ENCODE measurements at regions not wholly inside any gene's neighbourhood (a gene's known extent, or its start where the extent isn't known, plus 50 kb on each side); places are given as distances from the start of the nearest gene placed in this dataset.

GRCh38 chr21:17911628-17912027 lies 92.5 kb upstream of the C21orf91 start:
- H3K27ac ChIP-seq: no peak overlapping the region
- no peaks in the 10 kb centered on the region for H3K27me3 ChIP-seq (ENCODE audit: insufficient read depth, low read depth, severe bottlenecking)
- H3K4me3 ChIP-seq (ENCODE audit: low read depth, low read length): no peak overlapping the region
- H3K36me3 ChIP-seq: no peaks in the 10 kb centered on the region
- DNase-seq: no peak
- H3K9me3 ChIP-seq (ENCODE audit: severe bottlenecking): peaks cover 2% of the 10 kb centered on the region
- TF ChIP-seq, protein P1, sequence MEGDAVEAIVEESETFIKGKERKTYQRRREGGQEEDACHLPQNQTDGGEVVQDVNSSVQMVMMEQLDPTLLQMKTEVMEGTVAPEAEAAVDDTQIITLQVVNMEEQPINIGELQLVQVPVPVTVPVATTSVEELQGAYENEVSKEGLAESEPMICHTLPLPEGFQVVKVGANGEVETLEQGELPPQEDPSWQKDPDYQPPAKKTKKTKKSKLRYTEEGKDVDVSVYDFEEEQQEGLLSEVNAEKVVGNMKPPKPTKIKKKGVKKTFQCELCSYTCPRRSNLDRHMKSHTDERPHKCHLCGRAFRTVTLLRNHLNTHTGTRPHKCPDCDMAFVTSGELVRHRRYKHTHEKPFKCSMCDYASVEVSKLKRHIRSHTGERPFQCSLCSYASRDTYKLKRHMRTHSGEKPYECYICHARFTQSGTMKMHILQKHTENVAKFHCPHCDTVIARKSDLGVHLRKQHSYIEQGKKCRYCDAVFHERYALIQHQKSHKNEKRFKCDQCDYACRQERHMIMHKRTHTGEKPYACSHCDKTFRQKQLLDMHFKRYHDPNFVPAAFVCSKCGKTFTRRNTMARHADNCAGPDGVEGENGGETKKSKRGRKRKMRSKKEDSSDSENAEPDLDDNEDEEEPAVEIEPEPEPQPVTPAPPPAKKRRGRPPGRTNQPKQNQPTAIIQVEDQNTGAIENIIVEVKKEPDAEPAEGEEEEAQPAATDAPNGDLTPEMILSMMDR (IDR thresholded peaks at IDR 0.05; ENCODE audit: low read depth, low read length): no peak

- TF ChIP-seq, protein P1 (IDR thresholded peaks at IDR 0.05; ENCODE audit: low read depth, low read length): no peak
- no peak overlapping the region for H3K27ac ChIP-seq
- DNase-seq: no peak
- no peaks in the 10 kb centered on the region for H3K27me3 ChIP-seq (ENCODE audit: insufficient read depth, low read depth, severe bottlenecking)
- no peaks in the 10 kb centered on the region for H3K9me3 ChIP-seq (ENCODE audit: severe bottlenecking)
- H3K4me3 ChIP-seq (ENCODE audit: low read depth, low read length): no peak overlapping the region
- no peaks in the 10 kb centered on the region for H3K36me3 ChIP-seq
Measured at GRCh38 chr21:17903929-17904639, 84.9 kb upstream of the C21orf91 start.

GRCh38 chr21:17903029-17903806 lies 84.1 kb upstream of the C21orf91 start:
- Histone ChIP-seq H3K36me3 (no peaks in the 10 kb centered on the region), H3K27me3 (ENCODE audit: insufficient read depth, low read depth, severe bottlenecking) (no peaks in the 10 kb centered on the region), H3K9me3 (ENCODE audit: severe bottlenecking) (no peaks in the 10 kb centered on the region), H3K4me3 (ENCODE audit: low read depth, low read length) (no peak overlapping the region), H3K27ac (no peak overlapping the region)
- TF ChIP-seq, protein P1 (IDR thresholded peaks at IDR 0.05; ENCODE audit: low read depth, low read length): no peak
- no peak for DNase-seq

DNA sequence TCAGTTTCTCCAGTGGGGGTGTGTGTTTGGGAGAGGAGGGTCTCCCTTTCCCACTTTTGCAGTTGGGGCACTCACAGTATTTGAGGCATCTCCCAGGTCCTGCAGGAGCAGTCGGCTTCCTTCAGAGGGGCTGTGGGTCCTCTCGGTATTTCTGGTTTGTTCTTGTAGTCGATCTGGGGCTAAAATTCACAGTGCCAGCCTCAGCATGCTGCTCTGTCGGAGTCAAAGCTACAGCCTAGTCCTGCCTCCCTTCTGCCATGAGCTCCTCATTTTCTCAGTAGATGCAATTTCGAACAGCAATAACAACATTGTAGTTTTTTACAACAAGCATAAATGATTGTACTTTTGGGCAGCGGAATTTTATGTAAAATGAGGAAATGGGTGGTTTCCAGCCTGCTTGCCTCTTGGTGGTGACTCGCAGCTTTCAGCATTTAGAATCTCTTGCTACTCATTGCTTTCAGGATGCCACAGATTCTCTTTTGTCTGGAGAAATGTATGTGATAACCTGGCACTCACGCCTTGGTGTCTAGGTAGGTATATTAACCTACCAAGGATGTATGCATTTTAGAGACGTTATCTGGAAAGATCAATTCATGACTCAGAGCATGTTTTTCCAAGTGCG lies 82.4 kb upstream of the C21orf91 start:
- Histone ChIP-seq H3K27ac (no peak overlapping the region), H3K4me3 (ENCODE audit: low read depth, low read length) (no peak overlapping the region), H3K9me3 (ENCODE audit: severe bottlenecking) (no peaks in the 10 kb centered on the region), H3K27me3 (ENCODE audit: insufficient read depth, low read depth, severe bottlenecking) (no peaks in the 10 kb centered on the region), H3K36me3 (no peaks in the 10 kb centered on the region)
- DNase-seq: no peak
- TF ChIP-seq, protein P1 (IDR thresholded peaks at IDR 0.05; ENCODE audit: low read depth, low read length): no peak

DNA sequence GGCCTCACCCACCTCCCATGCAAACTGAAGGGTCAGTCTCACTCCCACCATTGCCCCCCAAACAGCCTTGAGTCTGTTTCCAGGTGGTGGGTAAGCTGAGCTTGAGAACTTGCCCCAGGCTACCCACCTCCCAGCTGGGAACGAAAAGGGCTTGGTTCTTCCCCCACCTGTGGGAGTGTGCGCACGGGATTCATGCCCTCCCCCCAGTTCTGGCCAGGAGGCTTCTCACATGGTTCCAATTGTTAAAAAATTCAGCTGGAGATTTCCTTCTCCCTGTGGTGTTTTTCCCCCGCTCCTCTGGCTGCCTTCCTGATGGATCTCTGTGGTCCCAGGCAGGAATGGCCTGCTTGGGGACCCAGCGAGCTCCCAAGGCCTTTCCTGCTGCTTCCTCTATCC lies 81.8 kb upstream of the C21orf91 start:
- Histone ChIP-seq H3K36me3 (no peaks in the 10 kb centered on the region), H3K27ac (no peak overlapping the region), H3K9me3 (ENCODE audit: severe bottlenecking) (no peaks in the 10 kb centered on the region), H3K27me3 (ENCODE audit: insufficient read depth, low read depth, severe bottlenecking) (no peaks in the 10 kb centered on the region), H3K4me3 (ENCODE audit: low read depth, low read length) (no peak overlapping the region)
- no peak for DNase-seq
- TF ChIP-seq, protein P1 (IDR thresholded peaks at IDR 0.05; ENCODE audit: low read depth, low read length): no peak
